GM19452 (cell line): ENCODE measurements at regions not wholly inside any gene's neighbourhood (a gene's known extent, or its start where the extent isn't known, plus 50 kb on each side); places are given as distances from the start of the nearest gene placed in this dataset.

Experiments used
- ATAC-seq: cut with Tn5 transposase; IDR thresholded peaks from one replicate; pipeline ENCODE4 v1.9.1; 2021; ENCODE audit not compliant: unreplicated experiment

DNA sequence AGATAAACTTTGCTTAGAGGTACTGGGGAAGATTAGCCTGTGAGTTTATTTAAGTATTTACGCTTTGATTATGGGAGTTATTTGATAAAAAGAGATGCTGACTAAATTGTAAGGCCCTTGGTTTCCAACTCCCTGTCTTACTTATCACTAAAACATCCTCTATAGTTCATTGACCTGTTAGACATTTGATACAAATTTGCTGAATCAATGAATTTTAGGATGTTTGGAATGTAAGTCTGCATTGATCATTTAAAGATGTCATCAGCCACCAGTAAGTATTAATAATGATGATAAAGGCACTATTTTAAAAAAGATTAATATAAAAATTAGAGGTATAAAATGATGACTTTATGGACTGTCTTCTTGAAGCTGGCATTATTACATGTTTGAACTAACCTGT, 340.6 kb downstream of the SPRY1 start:
- no peak for ATAC-seq

GRCh38 chr4:123739806-123740205, 343.2 kb downstream of the SPRY1 start:
- no peak for ATAC-seq

DNA sequence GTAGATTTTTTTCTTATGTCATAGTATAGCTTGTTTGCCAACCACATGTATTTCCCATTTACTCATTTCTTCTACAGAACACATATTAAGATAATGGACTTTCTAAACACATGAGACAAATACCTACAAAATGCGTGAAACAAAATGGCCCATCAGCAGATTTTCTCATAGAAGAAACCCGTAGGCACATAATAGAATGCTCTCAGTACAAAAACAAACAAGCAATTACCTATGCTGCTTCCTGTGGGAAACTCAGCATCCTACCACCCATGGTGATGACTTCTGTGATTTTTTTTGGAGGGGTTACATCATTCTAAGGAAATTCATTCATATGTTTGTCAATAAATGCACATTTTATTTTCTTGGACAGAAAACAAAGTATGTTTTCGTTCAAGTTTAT, 343.6 kb downstream of the SPRY1 start:
- ATAC-seq, result no peak

DNA sequence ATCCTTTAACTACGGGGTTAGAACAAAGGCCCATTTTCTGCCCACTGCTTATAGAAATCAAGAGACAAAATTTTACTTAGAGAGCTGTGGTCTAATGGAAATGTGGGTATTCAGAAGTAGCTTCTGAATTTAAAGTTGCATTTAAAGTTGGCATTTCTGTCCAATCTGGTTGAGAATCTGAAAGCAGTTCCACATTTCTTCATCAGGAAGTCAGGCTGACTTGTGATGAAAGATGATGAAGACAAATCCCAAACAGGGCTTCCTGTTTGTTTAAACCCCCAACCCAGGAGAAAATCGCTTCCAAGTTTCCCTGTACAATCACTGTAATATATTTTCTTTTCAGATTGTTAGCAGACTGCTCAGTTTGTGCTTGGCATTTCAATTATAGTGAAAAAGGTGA, 345.3 kb downstream of the SPRY1 start:
- ATAC-seq, result no peak

- no peak for ATAC-seq
These were observed 347.3 kb downstream of the SPRY1 start for GRCh38 chr4:123743848-123744247.

- no peak for ATAC-seq
These were observed 348.2 kb downstream of the SPRY1 start for GRCh38 chr4:123744664-123745290.

DNA sequence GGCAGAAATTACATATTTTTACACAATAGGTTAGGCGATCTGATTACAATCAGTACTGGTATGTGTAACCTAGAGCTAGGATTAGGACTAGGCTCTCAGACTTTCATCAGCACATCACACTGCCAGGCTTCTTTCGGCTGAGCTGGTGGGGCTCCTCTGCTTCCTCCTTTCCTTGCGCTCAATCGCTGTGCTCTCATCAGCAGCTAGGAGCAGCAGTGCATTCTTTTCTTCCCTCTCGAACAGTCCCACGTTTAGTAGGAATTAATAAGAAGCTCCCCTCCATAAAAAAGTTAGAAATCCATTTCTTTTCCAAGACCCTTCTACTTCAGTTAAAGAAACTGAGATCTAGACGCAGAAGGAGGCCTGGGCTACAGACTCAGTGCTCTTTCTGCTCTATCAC, 350.4 kb downstream of the SPRY1 start:
- ATAC-seq, result no peak

- ATAC-seq, result no peak
These were observed 352.2 kb downstream of the SPRY1 start for GRCh38 chr4:123748806-123749205.

- ATAC-seq, result no peak
These were observed 352.8 kb downstream of the SPRY1 start for GRCh38 chr4:123749383-123749782.

- ATAC-seq, result no peak
These were observed 353.4 kb downstream of the SPRY1 start for GRCh38 chr4:123750044-123750443.

DNA sequence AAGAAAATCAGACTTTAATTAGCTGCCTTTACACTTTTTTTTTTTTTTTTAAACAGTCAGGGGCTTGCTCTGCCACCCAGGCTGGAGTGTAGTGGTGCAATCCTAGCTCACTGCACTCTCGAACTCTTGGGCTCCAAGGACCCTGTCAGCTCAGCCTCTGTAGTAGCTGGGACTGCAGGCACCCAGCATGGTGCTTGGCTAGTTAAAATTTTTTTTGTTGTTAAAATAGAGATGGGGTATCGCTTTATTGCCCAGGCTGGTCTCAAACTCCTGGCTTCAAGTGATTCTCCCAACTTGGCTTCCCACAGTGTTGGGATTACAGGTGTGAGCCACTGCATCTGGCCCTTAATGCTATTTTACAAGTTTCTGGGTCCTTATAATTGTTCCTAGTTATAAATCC, 359.1 kb downstream of the SPRY1 start:
- ATAC-seq, result no peak

DNA sequence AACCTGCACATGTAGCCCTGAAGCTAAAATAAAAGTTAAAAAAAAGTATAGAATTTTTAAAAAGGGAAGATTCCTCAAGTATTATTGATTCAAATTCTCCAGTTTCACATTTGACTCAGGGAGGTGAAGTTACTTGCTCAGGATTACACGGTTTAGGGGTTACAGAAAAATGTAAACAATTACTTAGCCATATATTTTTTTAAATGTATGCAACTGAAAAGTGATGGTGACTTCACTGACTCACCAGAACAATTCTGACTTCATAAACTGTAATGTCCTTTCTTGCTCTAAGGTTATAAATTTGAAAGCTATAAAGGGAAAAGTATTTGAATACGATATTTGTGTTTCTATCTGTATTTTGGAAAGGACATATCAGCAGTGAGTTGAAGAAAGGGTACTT, 371.2 kb downstream of the SPRY1 start:
- no peak for ATAC-seq

- ATAC-seq, result no peak
These were observed 374.3 kb downstream of the SPRY1 start for GRCh38 chr4:123770884-123771283.

- peak; percentile 98 for ATAC-seq
These were observed 379.7 kb downstream of the SPRY1 start for GRCh38 chr4:123776267-123776666.

DNA sequence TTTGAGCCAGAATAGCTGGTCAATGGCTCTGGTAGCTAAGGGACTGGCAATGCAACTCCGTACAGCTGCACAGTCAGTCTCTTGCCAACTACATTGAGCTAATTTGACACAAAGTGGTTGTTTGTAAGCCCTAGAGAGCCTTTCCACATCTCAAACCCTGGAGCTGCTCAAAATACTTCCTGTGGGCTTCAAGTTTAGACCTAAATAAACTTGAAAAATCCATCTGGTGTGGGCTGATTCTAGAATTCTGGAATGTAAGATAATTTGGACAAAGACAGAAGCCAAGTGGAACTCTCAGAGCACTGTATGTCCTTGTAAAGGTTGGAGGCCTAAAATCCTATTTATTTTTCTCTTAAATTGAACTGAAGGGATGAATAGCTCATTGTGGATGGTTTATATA, 380.8 kb downstream of the SPRY1 start:
- ATAC-seq, result no peak

DNA sequence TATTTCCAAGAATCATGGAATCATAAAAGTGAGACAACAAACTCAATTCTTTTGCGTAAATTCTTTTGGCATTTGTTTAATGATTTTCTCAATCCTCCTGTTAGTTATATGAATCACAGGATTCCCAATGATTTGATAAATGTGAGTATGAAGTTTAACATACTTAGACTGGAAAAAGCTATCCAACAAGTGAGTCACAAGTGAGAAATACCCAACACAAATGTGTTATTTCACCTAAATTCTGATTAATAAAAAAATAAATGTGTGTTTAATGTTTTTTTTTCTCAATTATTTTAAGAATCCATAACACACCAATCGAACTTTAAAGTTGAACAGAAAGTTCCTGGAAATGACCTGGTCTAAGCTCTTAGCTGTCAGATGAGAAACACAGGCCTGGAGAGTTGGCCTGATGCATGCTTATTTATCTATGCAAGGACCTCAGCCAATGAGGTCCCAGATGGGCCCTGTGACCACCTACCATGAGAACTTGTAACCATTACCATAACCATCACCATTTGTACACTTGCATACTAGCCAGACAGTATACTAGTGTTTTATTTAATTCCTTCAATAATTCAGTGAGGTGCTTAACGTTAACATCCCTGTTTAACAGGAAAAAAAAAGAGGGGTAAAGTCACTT, 386.7 kb downstream of the SPRY1 start:
- ATAC-seq, result no peak

GRCh38 chr4:123783921-123784320, 387.3 kb downstream of the SPRY1 start:
- ATAC-seq, result no peak

- ATAC-seq, result no peak
These were observed 388.0 kb downstream of the SPRY1 start for GRCh38 chr4:123784626-123785025.

- ATAC-seq, result no peak
These were observed 388.9 kb downstream of the SPRY1 start for GRCh38 chr4:123785538-123785937.

DNA sequence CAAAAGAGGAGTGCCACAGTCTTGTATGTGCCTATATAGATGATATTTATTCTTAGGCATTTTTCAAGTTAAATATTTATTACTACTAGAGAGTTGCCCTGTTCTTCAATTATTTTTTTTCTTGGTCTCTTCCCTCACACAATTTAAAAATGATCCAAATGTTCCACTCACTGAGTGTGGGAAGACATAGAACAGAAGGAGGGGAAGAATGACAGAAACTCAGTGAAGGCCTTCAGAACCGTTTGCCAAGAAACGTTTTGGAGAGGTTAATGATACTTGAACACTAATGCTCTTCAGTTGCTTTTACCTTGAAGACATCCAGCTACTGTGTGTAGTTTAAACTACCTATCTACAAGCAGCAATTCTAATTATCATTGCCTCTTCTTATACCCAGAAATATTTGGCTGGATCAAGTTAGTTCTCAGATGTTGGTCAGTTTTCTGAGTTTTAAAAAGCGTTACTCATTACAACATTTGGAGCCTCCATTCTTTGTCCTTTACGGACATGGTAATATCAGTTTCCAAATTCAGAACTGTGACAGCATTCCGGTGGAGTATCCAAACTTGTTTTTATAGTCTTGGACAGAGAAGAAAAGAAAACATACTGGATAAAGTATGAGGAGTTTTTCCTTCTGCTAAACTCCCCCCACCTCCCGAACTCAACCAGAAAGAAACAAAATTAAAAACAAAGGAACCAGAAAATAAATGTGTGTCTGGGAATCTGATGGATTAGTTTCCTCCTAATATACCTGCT, 389.7 kb downstream of the SPRY1 start:
- ATAC-seq, result no peak

DNA sequence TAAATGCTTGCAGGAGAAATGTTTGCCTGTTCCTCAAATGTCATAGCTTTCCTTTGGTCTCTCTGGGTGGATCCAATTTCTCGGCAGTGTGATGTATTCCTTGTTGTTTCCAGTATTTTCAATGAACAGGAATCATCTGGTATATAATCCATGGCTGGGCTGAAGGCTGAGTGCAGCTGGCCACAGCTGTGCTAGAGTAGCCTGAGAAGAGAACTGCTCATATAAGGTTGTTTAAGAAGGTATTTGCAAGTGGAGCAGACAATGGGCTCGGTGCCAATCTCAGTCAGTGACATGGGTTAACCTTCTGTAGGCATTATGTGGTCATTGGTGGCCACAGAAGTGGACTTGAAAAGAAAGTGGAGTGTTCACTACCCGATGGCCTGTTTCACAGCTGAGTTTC, 390.3 kb downstream of the SPRY1 start:
- no peak for ATAC-seq

- no peak for ATAC-seq
These were observed 391.0 kb downstream of the SPRY1 start for GRCh38 chr4:123787512-123788080.
